Adrenal gland (tissue), 9 donors: ENCODE measurements at regions not wholly inside any gene's neighbourhood (a gene's known extent, or its start where the extent isn't known, plus 50 kb on each side); places are given as distances from the start of the nearest gene placed in this dataset.

Source experiments
- DNase-seq, 7 donors: peaks; one replicate each; pipeline ENCODE4 v3.0.0-alpha.2; 2019 to 2020
- H3K27ac ChIP-seq, 5 donors: fragments of 200-600 bp; sonication (generic) in 4 of 5; 1 replicate in 3 of 5; 2 replicates in 2 of 5; pipeline versions ENCODE4 v1.5.1 to v1.8.0; 2016 to 2020; ENCODE audit warnings: mild to moderate bottlenecking in 1 of 5
- H3K27me3 ChIP-seq: fragments of 200-600 bp; 2 replicates; pipeline ENCODE4 v1.8.0; 2021
- H3K36me3 ChIP-seq, 2 donors: fragments of 200-600 bp; replicated peaks in 1 of 2; 1 replicate in 1 of 2; 2 replicates in 1 of 2; pipeline versions ENCODE4 v1.5.1 to v1.8.0; 2018 to 2022
- H3K4me1 ChIP-seq, 2 donors: fragments of 200-600 bp; replicated peaks in 1 of 2; 1 replicate in 1 of 2; 2 replicates in 1 of 2; pipeline versions ENCODE4 v1.5.1 to v1.8.0; 2018 to 2021
- H3K4me3 ChIP-seq, 4 donors: fragments of 200-600 bp; sonication (generic) in 3 of 4; one replicate each; pipeline ENCODE4 v1.5.1; 2016 to 2018
- H3K9me3 ChIP-seq, 3 donors: fragments of 200-600 bp; sonication (generic) in 1 of 3; replicated peaks in 1 of 3; 1 replicate in 2 of 3; 2 replicates in 1 of 3; pipeline versions ENCODE4 v1.5.1 to v1.8.0; 2016 to 2021
- POLR2A ChIP-seq, 2 donors: fragments of 450-650 bp; IDR thresholded peaks; one replicate each; pipeline ENCODE4 v1.6.1; 2017; ENCODE audit warnings: antibody characterized with exemption in 2 of 2, mild to moderate bottlenecking in 2 of 2, moderate library complexity in 1 of 2
- WGBS, 4 donors: extraction: QIAGEN DNeasy Blood & Tissue Kit in 2 of 4; methylation state at CpG; one replicate each; pipeline versions ENCODE4 v1.1.5 to v1.1.7; 2013 to 2017; 5-methylcytosine and 5-hydroxymethylcytosine counted together
- intact Hi-C, 2 donors: fragments of 100-400 bp; cut with DNase I; formaldehyde crosslinking; loops; one replicate each; pipeline versions ENCODE4 v1.14.1 to v1.15.0; 2022 to 2023
- TF ChIP-seq, protein P1 (sequence below), 6 experiments: fragments of 450-650 bp in 4 of 6; fragments of 200-600 bp in 2 of 6; sonication (generic) in 1 of 6; IDR thresholded peaks; 1 replicate in 5 of 6; 2 replicates in 1 of 6; pipeline versions ENCODE4 v1.5.1 to v1.8.0; 2016 to 2021; ENCODE audit warnings: antibody characterized with exemption in 6 of 6, mild to moderate bottlenecking in 2 of 6, moderate library complexity in 1 of 6
- donor health status: healthy with polysubstance abuse.
- donor health status: Bipolar disorder and iron deficiency.
- donor health status: DM: yes; HTN: yes; CAD: no.
- donor health status: DM: no; HTN: no; CAD: no.
- donor health status: DM: no; HTN: no; CAD: no.

DNA sequence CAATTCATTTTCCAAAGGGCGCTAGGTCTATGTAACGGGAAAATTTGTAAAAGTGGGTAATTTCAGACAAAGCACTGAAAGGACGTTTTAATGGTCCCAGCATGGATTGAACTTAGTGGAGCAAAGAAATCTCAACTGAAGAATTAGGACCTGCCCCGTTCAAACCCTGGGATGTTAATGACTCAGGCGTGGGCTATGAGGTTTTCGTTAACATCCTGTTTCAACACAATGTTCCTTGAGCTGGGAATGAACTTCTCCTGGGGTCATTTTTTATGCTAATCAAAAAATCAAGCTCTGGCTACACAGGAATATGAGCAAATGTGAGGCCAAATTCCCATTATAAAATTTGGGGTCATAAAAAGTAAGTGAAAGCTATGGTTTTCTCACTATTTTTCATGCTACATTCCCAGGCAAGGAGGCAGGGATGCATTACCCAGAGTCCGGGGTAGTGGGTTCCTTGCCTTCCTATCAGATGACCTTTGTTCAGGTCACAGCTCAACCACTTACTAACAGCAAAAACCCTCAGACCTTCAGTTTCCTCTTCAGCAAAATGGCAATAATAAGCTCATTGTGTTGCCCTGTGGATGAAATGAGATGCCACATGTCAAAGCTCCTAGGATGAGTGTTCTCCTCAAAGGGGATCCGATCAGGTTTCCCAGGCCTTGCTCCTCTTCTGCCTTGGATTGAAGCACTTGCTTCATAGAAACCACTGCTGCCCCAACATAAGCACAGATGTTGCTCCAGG, 271.4 kb downstream of the ARRDC4 start:
- no peak for TF ChIP-seq POLR2A (IDR thresholded peaks at IDR 0.05)
- TF ChIP-seq, protein P1, sequence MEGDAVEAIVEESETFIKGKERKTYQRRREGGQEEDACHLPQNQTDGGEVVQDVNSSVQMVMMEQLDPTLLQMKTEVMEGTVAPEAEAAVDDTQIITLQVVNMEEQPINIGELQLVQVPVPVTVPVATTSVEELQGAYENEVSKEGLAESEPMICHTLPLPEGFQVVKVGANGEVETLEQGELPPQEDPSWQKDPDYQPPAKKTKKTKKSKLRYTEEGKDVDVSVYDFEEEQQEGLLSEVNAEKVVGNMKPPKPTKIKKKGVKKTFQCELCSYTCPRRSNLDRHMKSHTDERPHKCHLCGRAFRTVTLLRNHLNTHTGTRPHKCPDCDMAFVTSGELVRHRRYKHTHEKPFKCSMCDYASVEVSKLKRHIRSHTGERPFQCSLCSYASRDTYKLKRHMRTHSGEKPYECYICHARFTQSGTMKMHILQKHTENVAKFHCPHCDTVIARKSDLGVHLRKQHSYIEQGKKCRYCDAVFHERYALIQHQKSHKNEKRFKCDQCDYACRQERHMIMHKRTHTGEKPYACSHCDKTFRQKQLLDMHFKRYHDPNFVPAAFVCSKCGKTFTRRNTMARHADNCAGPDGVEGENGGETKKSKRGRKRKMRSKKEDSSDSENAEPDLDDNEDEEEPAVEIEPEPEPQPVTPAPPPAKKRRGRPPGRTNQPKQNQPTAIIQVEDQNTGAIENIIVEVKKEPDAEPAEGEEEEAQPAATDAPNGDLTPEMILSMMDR (IDR thresholded peaks at IDR 0.05): no peak
- Histone ChIP-seq H3K4me3 (no peak overlapping the region), H3K27me3 (no peaks in the 10 kb centered on the region), H3K9me3 (no peaks in the 10 kb centered on the region), H3K27ac (no peak overlapping the region), H3K36me3 (no peaks in the 10 kb centered on the region), H3K4me1 (no peaks in the 10 kb centered on the region)
- 75 to 80% (median 77%) methylated on average over 8 of the region's 8 CpGs for WGBS, 4 donors
- DNase-seq: no peak
- intact Hi-C loops: no loop called here

DNA sequence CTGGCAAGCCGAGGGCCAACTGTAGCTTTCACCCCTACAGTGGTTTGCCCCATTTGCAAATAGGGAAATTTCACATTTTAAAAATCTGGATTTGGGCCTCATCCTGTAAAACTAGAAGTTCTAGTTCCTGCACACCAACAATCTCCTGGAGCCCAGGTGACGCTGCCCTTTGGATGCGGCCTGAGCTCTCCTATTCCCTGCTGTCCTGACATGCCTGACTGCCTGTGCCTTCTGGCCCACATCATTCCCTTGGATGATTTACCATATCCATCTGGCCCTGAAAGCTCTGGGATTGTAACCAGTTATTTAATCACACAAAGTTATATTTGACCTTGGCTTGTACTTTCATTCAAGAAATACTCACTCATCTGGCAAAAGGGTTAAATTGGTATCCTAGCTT, 272.3 kb downstream of the ARRDC4 start:
- no peaks in the 10 kb centered on the region for H3K36me3 ChIP-seq
- WGBS, 4 donors: 60 to 94% (median 80%) methylated on average over 3 of the region's 3 CpGs
- intact Hi-C loops: no loop called here
- no peak for DNase-seq
- no peak overlapping the region for H3K27ac ChIP-seq
- H3K4me1 ChIP-seq: no peaks in the 10 kb centered on the region
- H3K27me3 ChIP-seq: no peaks in the 10 kb centered on the region
- H3K4me3 ChIP-seq: no peak overlapping the region
- no peaks in the 10 kb centered on the region for H3K9me3 ChIP-seq
- TF ChIP-seq POLR2A (IDR thresholded peaks at IDR 0.05): no peak
- TF ChIP-seq, protein P1 (IDR thresholded peaks at IDR 0.05): no peak

DNA sequence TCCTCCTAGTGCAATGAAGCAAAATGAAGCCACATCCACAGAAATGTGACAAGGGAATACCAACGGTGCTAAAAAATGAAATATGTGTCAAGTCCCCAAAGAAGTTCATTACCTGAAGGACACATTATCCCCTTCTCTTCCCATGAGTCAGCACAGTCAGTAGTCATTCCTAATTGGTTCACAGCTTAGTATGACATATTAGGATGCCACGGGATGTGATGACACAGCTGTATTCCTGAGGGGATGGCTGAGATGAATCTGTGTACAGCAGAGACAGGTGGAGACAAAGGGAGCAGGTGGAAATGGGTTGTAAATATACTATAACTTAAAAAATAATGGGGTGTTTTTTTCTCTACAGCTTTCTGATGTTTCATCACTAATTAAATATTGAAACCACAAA, 273.4 kb downstream of the ARRDC4 start:
- H3K27ac ChIP-seq: no peak overlapping the region
- DNase-seq: no peak
- TF ChIP-seq, protein P1 (IDR thresholded peaks at IDR 0.05): no peak
- TF ChIP-seq POLR2A (IDR thresholded peaks at IDR 0.05): no peak
- intact Hi-C loops: no loop called here
- 70 to 82% (median 77%) methylated on average over 2 of the region's 2 CpGs for WGBS, 4 donors
- H3K4me3 ChIP-seq: no peak overlapping the region
- H3K36me3 ChIP-seq: no peaks in the 10 kb centered on the region
- H3K9me3 ChIP-seq: no peaks in the 10 kb centered on the region
- no peaks in the 10 kb centered on the region for H3K27me3 ChIP-seq
- no peaks in the 10 kb centered on the region for H3K4me1 ChIP-seq

DNA sequence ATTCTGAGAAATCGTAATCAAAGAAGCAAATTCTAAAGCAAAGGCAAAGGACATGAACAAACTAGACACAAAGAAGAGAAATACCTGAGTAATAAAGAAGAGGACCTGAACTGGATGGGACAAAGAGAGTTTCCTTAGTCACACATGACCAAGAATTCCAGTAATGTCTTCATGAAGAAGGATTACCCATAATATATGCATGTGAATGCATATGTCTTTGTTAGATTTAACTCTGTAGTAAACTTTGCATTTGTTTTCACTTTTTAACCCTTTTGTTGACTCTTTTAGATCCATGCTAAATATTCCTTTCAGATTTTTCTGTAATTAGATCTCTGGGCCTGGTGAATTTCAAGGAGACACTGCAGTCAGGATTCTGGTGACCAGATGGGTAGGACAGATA, 279.8 kb downstream of the ARRDC4 start:
- intact Hi-C loops: no loop called here
- no peak for DNase-seq
- Histone ChIP-seq H3K27ac (no peak overlapping the region), H3K36me3 (no peaks in the 10 kb centered on the region), H3K27me3 (no peaks in the 10 kb centered on the region), H3K4me1 (no peaks in the 10 kb centered on the region), H3K4me3 (no peak overlapping the region), H3K9me3 (no peaks in the 10 kb centered on the region)
- TF ChIP-seq, protein P1 (IDR thresholded peaks at IDR 0.05): no peak
- no peak for TF ChIP-seq POLR2A (IDR thresholded peaks at IDR 0.05)
- 0 to 2% (median 0%) methylated on average over 1 of the region's 1 CpG; no CpG with 5 or more reads in 1 of the 4 donors for WGBS, 4 donors
